Ishikawa (cell line): ENCODE measurements at regions not wholly inside any gene's neighbourhood (a gene's known extent, or its start where the extent isn't known, plus 50 kb on each side); places are given as distances from the start of the nearest gene placed in this dataset.

Experiments used
- CEBPB ChIP-seq: IDR thresholded peaks from 2 replicates; pipeline ENCODE4 v1.6.1; 2012
- CREB1 ChIP-seq: IDR thresholded peaks from 2 replicates; pipeline ENCODE4 v1.6.1; 2012; ENCODE audit warnings: low read depth
- EGR1 ChIP-seq: IDR thresholded peaks from 2 replicates; pipeline ENCODE4 v1.6.1; 2012
- EP300 ChIP-seq: IDR thresholded peaks from 2 replicates; pipeline ENCODE4 v1.6.1; 2012; ENCODE audit warnings: borderline replicate concordance
- FOXM1 ChIP-seq: IDR thresholded peaks from 2 replicates; pipeline ENCODE4 v1.6.1; 2012; ENCODE audit warnings: low read depth, borderline replicate concordance
- NFIC ChIP-seq: IDR thresholded peaks from 2 replicates; pipeline ENCODE4 v1.6.1; 2012
- RAD21 ChIP-seq: IDR thresholded peaks from 2 replicates; pipeline ENCODE4 v1.6.1; 2012; ENCODE audit warnings: low read depth
- TAF1 ChIP-seq: IDR thresholded peaks from 2 replicates; pipeline ENCODE4 v1.6.1; 2012; ENCODE audit warnings: low read depth, mild to moderate bottlenecking
- TCF12 ChIP-seq: IDR thresholded peaks from 2 replicates; pipeline ENCODE4 v1.6.1; 2012; ENCODE audit warnings: low read depth
- TEAD4 ChIP-seq: IDR thresholded peaks from 2 replicates; pipeline ENCODE4 v1.6.1; 2012
- YY1 ChIP-seq: IDR thresholded peaks from 2 replicates; pipeline ENCODE4 v1.6.1; 2012; ENCODE audit warnings: low read depth
- ZBTB7A ChIP-seq: IDR thresholded peaks from 2 replicates; pipeline ENCODE4 v1.6.1; 2012; ENCODE audit warnings: low read depth
- TF ChIP-seq, protein P1 (sequence below): IDR thresholded peaks from 2 replicates; pipeline ENCODE4 v1.6.1; 2012
- TF ChIP-seq, protein P2 (sequence below): IDR thresholded peaks from 2 replicates; pipeline ENCODE4 v1.6.1; 2012; ENCODE audit warnings: low read depth, mild to moderate bottlenecking
- TF ChIP-seq, protein P3 (sequence below): IDR thresholded peaks from 2 replicates; pipeline ENCODE4 v1.6.1; 2012

DNA sequence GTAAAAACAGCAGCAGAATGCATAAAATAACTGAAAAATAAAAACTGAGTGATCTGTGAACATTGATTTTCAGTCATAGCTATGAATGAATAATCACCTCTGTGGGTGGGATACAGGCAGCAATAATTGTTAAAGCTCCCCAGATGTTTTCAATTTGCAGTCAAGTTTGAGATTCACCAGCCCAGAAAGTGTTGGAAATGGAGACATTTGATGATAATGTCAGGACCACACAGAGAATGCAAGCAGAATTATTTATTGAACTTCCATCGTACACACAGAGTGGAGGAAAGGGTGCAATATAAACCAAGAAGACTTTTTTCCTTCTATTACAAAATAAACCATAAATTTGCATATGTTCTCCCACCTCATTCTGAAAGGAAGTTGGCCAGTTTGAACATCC, 601.7 kb downstream of the ANKRD7 start:
- TF ChIP-seq CEBPB (no peak), EGR1 (no peak), NFIC (no peak), FOXM1 (no peak), EP300 (no peak), TCF12 (no peak), ZBTB7A (no peak), RAD21 (no peak), TAF1 (no peak)
- TF ChIP-seq, protein P1, sequence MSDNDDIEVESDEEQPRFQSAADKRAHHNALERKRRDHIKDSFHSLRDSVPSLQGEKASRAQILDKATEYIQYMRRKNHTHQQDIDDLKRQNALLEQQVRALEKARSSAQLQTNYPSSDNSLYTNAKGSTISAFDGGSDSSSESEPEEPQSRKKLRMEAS: no peak

DNA sequence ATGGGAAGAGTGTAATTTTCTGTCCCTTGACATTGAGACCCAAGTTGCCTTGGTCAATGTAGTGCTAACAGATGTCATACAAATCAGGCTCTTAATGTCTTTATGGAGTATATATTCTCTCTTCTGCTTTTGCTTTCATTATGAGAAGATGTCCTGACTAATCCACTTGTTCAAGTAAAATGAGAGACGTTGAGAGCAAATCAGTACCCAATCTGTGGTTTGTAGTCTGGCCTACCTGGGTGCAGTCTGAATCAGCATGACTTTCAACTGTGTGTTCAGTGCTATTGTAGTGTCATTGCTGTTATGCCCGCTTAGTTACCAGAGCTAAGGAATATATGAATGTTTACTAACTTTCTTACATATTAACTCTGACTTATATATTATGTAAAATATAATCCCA, 612.4 kb downstream of the ANKRD7 start:
- TF ChIP-seq FOXM1 (no peak), RAD21 (no peak), EP300 (no peak), TCF12 (no peak), NFIC (no peak), TEAD4 (no peak), TAF1 (no peak)
- TF ChIP-seq, protein P2, sequence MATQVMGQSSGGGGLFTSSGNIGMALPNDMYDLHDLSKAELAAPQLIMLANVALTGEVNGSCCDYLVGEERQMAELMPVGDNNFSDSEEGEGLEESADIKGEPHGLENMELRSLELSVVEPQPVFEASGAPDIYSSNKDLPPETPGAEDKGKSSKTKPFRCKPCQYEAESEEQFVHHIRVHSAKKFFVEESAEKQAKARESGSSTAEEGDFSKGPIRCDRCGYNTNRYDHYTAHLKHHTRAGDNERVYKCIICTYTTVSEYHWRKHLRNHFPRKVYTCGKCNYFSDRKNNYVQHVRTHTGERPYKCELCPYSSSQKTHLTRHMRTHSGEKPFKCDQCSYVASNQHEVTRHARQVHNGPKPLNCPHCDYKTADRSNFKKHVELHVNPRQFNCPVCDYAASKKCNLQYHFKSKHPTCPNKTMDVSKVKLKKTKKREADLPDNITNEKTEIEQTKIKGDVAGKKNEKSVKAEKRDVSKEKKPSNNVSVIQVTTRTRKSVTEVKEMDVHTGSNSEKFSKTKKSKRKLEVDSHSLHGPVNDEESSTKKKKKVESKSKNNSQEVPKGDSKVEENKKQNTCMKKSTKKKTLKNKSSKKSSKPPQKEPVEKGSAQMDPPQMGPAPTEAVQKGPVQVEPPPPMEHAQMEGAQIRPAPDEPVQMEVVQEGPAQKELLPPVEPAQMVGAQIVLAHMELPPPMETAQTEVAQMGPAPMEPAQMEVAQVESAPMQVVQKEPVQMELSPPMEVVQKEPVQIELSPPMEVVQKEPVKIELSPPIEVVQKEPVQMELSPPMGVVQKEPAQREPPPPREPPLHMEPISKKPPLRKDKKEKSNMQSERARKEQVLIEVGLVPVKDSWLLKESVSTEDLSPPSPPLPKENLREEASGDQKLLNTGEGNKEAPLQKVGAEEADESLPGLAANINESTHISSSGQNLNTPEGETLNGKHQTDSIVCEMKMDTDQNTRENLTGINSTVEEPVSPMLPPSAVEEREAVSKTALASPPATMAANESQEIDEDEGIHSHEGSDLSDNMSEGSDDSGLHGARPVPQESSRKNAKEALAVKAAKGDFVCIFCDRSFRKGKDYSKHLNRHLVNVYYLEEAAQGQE: no peak
- TF ChIP-seq, protein P3, sequence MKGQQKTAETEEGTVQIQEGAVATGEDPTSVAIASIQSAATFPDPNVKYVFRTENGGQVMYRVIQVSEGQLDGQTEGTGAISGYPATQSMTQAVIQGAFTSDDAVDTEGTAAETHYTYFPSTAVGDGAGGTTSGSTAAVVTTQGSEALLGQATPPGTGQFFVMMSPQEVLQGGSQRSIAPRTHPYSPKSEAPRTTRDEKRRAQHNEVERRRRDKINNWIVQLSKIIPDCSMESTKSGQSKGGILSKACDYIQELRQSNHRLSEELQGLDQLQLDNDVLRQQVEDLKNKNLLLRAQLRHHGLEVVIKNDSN: no peak
- TF ChIP-seq, protein P1: no peak

DNA sequence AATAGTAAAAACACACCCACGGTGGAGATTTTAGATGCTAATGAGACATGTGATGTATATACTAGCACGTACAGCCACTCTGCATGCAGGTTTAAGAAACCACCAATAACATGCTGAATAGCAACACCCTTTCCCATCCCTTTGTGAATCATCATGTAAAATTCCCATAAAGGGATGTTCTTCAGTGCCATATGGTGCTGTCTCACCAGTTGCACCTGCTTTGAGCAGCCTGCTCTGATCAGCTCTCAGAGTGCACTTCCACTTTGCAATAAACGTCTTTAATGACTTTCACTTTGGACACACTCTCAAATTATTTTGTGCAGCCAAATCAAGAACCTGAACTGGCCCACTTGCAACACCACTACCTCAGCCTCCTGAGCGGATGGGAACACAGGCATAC, 615.0 kb downstream of the ANKRD7 start:
- no peak for TF ChIP-seq NFIC
- no peak for TF ChIP-seq TAF1
- no peak for TF ChIP-seq RAD21
- TF ChIP-seq EP300: no peak
- TF ChIP-seq, protein P3: no peak
- TF ChIP-seq ZBTB7A: no peak
- TF ChIP-seq CEBPB: no peak
- TF ChIP-seq TCF12: no peak
- TF ChIP-seq CREB1: no peak
- TF ChIP-seq, protein P2: no peak
- TF ChIP-seq EGR1: no peak
- TF ChIP-seq YY1: no peak
- TF ChIP-seq FOXM1: no peak
- TF ChIP-seq TEAD4: no peak
- TF ChIP-seq, protein P1: no peak

DNA sequence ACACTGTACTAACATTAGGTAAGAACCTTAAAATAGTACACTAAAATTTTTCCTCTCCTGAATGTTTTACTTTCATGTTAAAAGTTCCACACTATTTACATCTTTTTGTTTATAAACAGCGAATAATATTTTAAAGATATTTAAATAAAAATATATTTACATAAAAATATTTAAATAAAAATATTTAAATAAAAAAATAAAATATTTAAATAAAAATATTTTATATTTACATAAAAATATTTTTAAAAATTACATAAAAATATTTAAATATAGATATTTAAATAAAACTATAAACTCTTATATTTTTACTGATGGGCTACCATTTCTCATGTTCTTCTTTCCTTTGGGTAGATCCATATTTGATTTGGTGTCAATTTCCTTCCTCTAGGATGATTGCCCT, 619.0 kb downstream of the ANKRD7 start:
- TF ChIP-seq TCF12 (no peak), TEAD4 (no peak), EGR1 (no peak), FOXM1 (no peak), RAD21 (no peak), CREB1 (no peak), CEBPB (no peak), ZBTB7A (no peak), EP300 (no peak)
- TF ChIP-seq, protein P1: no peak
- TF ChIP-seq, protein P3: no peak

DNA sequence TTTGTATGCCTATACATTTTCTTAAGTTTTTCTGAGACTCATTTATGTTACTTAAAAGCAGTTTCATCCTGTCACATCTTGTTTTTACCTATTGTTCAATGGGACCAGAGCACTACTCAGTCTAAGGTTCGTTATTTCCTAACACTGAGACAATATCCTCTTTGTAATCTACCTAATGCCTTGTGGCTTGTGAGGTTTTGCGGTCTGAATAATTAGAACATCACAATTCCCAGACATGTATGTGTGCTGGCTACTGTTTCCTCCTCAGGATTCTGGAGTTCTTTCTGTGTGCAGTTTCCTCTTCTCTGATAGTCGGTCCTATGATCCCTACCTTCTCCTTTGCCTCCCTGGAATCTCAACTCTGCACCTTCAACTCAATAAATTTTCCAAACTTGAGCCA, 620.2 kb downstream of the ANKRD7 start:
- TF ChIP-seq, protein P1: no peak
- no peak for TF ChIP-seq TAF1
- no peak for TF ChIP-seq CEBPB
- TF ChIP-seq ZBTB7A: no peak
- no peak for TF ChIP-seq NFIC
- no peak for TF ChIP-seq RAD21
- TF ChIP-seq FOXM1: no peak
- TF ChIP-seq CREB1: no peak
- no peak for TF ChIP-seq YY1
- no peak for TF ChIP-seq TCF12
- TF ChIP-seq, protein P2: no peak
- TF ChIP-seq EP300: no peak
- no peak for TF ChIP-seq EGR1
- no peak for TF ChIP-seq TEAD4
- TF ChIP-seq, protein P3: no peak
